Adrenal gland (tissue), 9 donors: ENCODE measurements at regions not wholly inside any gene's neighbourhood (a gene's known extent, or its start where the extent isn't known, plus 50 kb on each side); places are given as distances from the start of the nearest gene placed in this dataset.

Experiments used
- DNase-seq, 7 donors: peaks; one replicate each; pipeline ENCODE4 v3.0.0-alpha.2; 2019 to 2020
- H3K27ac ChIP-seq, 5 donors: fragments of 200-600 bp; sonication (generic) in 4 of 5; 1 replicate in 3 of 5; 2 replicates in 2 of 5; pipeline versions ENCODE4 v1.5.1 to v1.8.0; 2016 to 2020; ENCODE audit warnings: mild to moderate bottlenecking in 1 of 5
- H3K27me3 ChIP-seq: fragments of 200-600 bp; 2 replicates; pipeline ENCODE4 v1.8.0; 2021
- H3K36me3 ChIP-seq, 2 donors: fragments of 200-600 bp; replicated peaks in 1 of 2; 1 replicate in 1 of 2; 2 replicates in 1 of 2; pipeline versions ENCODE4 v1.5.1 to v1.8.0; 2018 to 2022
- H3K4me1 ChIP-seq, 2 donors: fragments of 200-600 bp; replicated peaks in 1 of 2; 1 replicate in 1 of 2; 2 replicates in 1 of 2; pipeline versions ENCODE4 v1.5.1 to v1.8.0; 2018 to 2021
- H3K4me3 ChIP-seq, 4 donors: fragments of 200-600 bp; sonication (generic) in 3 of 4; one replicate each; pipeline ENCODE4 v1.5.1; 2016 to 2018
- H3K9me3 ChIP-seq, 3 donors: fragments of 200-600 bp; sonication (generic) in 1 of 3; replicated peaks in 1 of 3; 1 replicate in 2 of 3; 2 replicates in 1 of 3; pipeline versions ENCODE4 v1.5.1 to v1.8.0; 2016 to 2021
- POLR2A ChIP-seq, 2 donors: fragments of 450-650 bp; IDR thresholded peaks; one replicate each; pipeline ENCODE4 v1.6.1; 2017; ENCODE audit warnings: antibody characterized with exemption in 2 of 2, mild to moderate bottlenecking in 2 of 2, moderate library complexity in 1 of 2
- WGBS, 4 donors: extraction: QIAGEN DNeasy Blood & Tissue Kit in 2 of 4; methylation state at CpG; one replicate each; pipeline versions ENCODE4 v1.1.5 to v1.1.7; 2013 to 2017; 5-methylcytosine and 5-hydroxymethylcytosine counted together
- intact Hi-C, 2 donors: fragments of 100-400 bp; cut with DNase I; formaldehyde crosslinking; loops; one replicate each; pipeline versions ENCODE4 v1.14.1 to v1.15.0; 2022 to 2023
- TF ChIP-seq, protein P1 (sequence below), 6 experiments: fragments of 450-650 bp in 4 of 6; fragments of 200-600 bp in 2 of 6; sonication (generic) in 1 of 6; IDR thresholded peaks; 1 replicate in 5 of 6; 2 replicates in 1 of 6; pipeline versions ENCODE4 v1.5.1 to v1.8.0; 2016 to 2021; ENCODE audit warnings: antibody characterized with exemption in 6 of 6, mild to moderate bottlenecking in 2 of 6, moderate library complexity in 1 of 6
- donor health status: healthy with polysubstance abuse.
- donor health status: Bipolar disorder and iron deficiency.
- donor health status: DM: yes; HTN: yes; CAD: no.
- donor health status: DM: no; HTN: no; CAD: no.
- donor health status: DM: no; HTN: no; CAD: no.

DNA sequence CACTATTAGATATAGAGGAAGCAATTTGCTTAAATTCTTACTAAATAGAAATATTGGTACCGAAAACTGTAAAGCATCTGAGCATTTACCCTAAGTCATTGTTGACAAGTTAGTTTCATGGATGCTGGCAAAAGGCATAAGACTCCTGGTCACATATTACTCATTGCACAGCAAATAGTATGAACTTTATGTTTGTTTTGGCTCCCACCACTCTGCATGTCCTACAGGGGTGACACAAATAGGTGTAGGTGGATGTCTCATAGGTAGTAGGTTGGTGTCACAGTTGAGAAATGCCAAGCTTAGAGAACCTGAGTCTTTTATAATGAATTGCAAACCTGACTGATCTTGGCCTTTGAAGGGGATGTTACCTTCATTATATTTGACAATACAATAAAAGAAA lies 199.6 kb upstream of the SEMA3D start:
- Histone ChIP-seq H3K27ac (no peak overlapping the region), H3K4me3 (no peak overlapping the region), H3K4me1 (no peaks in the 10 kb centered on the region), H3K27me3 (no peaks in the 10 kb centered on the region), H3K36me3 (no peaks in the 10 kb centered on the region), H3K9me3 (no peaks in the 10 kb centered on the region)
- 86 to 95% (median 94%) methylated on average over 1 of the region's 1 CpG for WGBS, 4 donors
- intact Hi-C loops = no loop called here
- no peak for DNase-seq
- TF ChIP-seq, protein P1, sequence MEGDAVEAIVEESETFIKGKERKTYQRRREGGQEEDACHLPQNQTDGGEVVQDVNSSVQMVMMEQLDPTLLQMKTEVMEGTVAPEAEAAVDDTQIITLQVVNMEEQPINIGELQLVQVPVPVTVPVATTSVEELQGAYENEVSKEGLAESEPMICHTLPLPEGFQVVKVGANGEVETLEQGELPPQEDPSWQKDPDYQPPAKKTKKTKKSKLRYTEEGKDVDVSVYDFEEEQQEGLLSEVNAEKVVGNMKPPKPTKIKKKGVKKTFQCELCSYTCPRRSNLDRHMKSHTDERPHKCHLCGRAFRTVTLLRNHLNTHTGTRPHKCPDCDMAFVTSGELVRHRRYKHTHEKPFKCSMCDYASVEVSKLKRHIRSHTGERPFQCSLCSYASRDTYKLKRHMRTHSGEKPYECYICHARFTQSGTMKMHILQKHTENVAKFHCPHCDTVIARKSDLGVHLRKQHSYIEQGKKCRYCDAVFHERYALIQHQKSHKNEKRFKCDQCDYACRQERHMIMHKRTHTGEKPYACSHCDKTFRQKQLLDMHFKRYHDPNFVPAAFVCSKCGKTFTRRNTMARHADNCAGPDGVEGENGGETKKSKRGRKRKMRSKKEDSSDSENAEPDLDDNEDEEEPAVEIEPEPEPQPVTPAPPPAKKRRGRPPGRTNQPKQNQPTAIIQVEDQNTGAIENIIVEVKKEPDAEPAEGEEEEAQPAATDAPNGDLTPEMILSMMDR (IDR thresholded peaks at IDR 0.05) = no peak
- TF ChIP-seq POLR2A (IDR thresholded peaks at IDR 0.05) = no peak

DNA sequence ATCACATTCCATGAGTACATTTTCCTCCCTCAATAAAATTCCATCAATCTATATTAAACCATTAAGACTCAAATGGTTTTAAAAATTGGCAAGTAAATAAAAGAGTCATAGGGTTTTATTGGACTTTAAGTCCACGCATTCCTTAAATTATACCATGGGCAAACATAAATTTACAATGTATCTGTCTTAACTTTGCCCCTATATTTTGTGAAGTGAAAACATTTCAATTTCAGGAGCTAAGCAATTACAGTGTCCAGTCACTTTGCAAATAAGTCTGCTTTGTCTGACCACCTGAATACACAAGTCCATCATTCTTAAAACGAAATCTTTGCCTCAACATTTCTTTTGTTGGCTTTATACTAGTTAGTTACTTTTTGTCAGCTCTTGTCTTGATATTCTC lies 197.5 kb upstream of the SEMA3D start:
- Histone ChIP-seq H3K27ac (no peak overlapping the region), H3K4me1 (no peaks in the 10 kb centered on the region), H3K27me3 (no peaks in the 10 kb centered on the region), H3K9me3 (no peaks in the 10 kb centered on the region), H3K4me3 (no peak overlapping the region), H3K36me3 (no peaks in the 10 kb centered on the region)
- intact Hi-C loops = no loop called here
- WGBS, 4 donors = 83 to 87% (median 85%) methylated on average over 2 of the region's 2 CpGs
- TF ChIP-seq, protein P1 (IDR thresholded peaks at IDR 0.05) = no peak
- no peak for TF ChIP-seq POLR2A (IDR thresholded peaks at IDR 0.05)
- DNase-seq = no peak

DNA sequence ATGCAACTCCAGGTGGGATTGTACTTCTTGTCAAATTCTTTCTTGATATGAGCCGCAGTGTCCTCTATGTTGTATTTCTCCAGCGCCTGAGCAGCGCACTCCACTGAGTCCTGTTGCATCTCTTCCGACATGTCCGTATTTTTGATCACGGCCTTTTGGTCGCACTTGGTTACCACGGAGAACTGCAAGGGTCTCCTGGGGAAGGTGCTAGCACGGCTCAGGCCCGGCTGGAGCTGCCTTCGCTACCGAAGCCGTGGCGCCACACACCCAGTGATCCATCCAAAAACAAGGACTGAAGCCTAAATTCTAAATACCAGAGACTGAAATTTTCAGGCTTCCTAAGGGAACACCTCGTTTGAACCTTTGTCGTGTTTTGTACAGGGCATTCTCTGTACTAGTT lies 194.4 kb upstream of the SEMA3D start:
- Histone ChIP-seq H3K27ac (no peak overlapping the region), H3K27me3 (no peaks in the 10 kb centered on the region), H3K4me3 (no peak overlapping the region), H3K36me3 (no peaks in the 10 kb centered on the region), H3K4me1 (no peaks in the 10 kb centered on the region), H3K9me3 (no peaks in the 10 kb centered on the region)
- intact Hi-C loops = no loop called here
- TF ChIP-seq, protein P1 (IDR thresholded peaks at IDR 0.05) = no peak
- no peak for TF ChIP-seq POLR2A (IDR thresholded peaks at IDR 0.05)
- WGBS, 4 donors = 93 to 95% (median 95%) methylated on average over 16 of the region's 16 CpGs
- no peak for DNase-seq

DNA sequence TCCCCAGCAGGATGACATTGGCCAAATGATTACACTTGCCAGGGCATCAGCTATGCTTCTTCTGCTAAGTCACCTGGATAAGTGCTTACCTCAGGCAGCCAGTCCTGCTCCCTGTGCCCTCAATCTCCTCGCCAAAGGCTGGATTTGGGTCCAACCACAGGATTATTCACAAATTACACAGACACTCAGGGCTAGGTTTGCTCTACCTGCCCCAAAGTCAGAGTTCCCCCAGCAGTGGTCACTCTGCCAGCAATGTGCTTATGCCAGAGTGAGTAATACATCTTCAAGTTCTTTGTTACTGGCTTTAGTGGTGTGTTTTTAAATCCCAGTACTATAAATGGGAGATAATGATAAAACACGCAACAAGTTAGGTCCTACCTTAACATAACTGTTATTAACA lies 189.7 kb upstream of the SEMA3D start:
- no peak for TF ChIP-seq POLR2A (IDR thresholded peaks at IDR 0.05)
- TF ChIP-seq, protein P1 (IDR thresholded peaks at IDR 0.05) = no peak
- H3K9me3 ChIP-seq = no peaks in the 10 kb centered on the region
- H3K36me3 ChIP-seq = no peaks in the 10 kb centered on the region
- H3K4me1 ChIP-seq = no peaks in the 10 kb centered on the region
- DNase-seq = no peak
- H3K27me3 ChIP-seq = no peaks in the 10 kb centered on the region
- intact Hi-C loops = no loop called here
- no peak overlapping the region for H3K4me3 ChIP-seq
- 87 to 91% (median 89%) methylated on average over 2 of the region's 2 CpGs for WGBS, 4 donors
- no peak overlapping the region for H3K27ac ChIP-seq
